PC-9 (cell line): ENCODE measurements at regions not wholly inside any gene's neighbourhood (a gene's known extent, or its start where the extent isn't known, plus 50 kb on each side); places are given as distances from the start of the nearest gene placed in this dataset.

Experiments used
- EZH2 ChIP-seq: fragments of 200-600 bp; sonication (generic); IDR thresholded peaks from 2 replicates; pipeline ENCODE4 v1.8.0; 2017; ENCODE audit warnings: antibody characterized with exemption, low read depth
- TF ChIP-seq, protein P1 (sequence below): fragments of 200-600 bp; sonication (generic); conservative IDR thresholded peaks from 2 replicates; pipeline ENCODE4 v1.6.1; 2017; ENCODE audit warnings: mixed run types, antibody characterized with exemption, mild to moderate bottlenecking, moderate library complexity

DNA sequence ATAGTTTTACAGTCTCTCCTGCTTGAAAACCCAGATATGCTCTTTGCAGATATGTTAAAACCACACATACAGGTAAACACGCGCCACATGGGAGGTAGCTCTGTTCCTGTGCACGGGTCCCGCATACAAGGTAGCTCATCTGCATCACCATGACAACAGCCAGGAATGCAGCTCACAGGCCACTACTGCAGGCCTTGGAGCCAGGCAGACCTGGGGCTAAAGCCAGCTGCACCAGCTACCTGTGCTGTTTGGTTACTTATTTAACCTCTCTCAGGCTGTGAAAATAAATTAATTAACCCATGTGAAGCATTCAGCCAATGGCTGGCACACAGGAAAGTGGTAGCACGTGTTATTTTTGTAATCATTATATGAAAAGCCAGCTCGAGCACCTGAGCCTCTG, 428.3 kb downstream of the TNS3 start:
- TF ChIP-seq, protein P1, sequence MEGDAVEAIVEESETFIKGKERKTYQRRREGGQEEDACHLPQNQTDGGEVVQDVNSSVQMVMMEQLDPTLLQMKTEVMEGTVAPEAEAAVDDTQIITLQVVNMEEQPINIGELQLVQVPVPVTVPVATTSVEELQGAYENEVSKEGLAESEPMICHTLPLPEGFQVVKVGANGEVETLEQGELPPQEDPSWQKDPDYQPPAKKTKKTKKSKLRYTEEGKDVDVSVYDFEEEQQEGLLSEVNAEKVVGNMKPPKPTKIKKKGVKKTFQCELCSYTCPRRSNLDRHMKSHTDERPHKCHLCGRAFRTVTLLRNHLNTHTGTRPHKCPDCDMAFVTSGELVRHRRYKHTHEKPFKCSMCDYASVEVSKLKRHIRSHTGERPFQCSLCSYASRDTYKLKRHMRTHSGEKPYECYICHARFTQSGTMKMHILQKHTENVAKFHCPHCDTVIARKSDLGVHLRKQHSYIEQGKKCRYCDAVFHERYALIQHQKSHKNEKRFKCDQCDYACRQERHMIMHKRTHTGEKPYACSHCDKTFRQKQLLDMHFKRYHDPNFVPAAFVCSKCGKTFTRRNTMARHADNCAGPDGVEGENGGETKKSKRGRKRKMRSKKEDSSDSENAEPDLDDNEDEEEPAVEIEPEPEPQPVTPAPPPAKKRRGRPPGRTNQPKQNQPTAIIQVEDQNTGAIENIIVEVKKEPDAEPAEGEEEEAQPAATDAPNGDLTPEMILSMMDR = no peak
- TF ChIP-seq EZH2 = no peak
